MM.1S (cell line): ENCODE measurements at regions not wholly inside any gene's neighbourhood (a gene's known extent, or its start where the extent isn't known, plus 50 kb on each side); places are given as distances from the start of the nearest gene placed in this dataset.

ENCODE experiments used
- DNase-seq: peaks from one replicate; pipeline ENCODE4 v3.0.0-alpha.2; 2015
- H2AFZ ChIP-seq: fragments of 300-600 bp; sonication (generic); 2 replicates; pipeline ENCODE4 v1.6.0; 2016; ENCODE audit warnings: antibody characterized with exemption, low read length
- H3F3A ChIP-seq: fragments of 300-600 bp; sonication (generic); 2 replicates; pipeline ENCODE4 v1.6.1; 2016; ENCODE audit warnings: mild to moderate bottlenecking, antibody characterized with exemption, low read length, moderate library complexity, mixed read lengths; ENCODE audit not compliant: insufficient read depth
- H3K27ac ChIP-seq: fragments of 300-600 bp; sonication (generic); 2 replicates; pipeline ENCODE4 v1.5.1; 2016; ENCODE audit warnings: mild to moderate bottlenecking, low read length
- H3K27me3 ChIP-seq: fragments of 300-600 bp; sonication (generic); replicated peaks from 2 replicates; pipeline ENCODE4 v1.6.0; 2016; ENCODE audit warnings: low read length; ENCODE audit not compliant: insufficient read depth
- H3K36me3 ChIP-seq: fragments of 300-600 bp; sonication (generic); replicated peaks from 2 replicates; pipeline ENCODE4 v1.6.1; 2016; ENCODE audit warnings: mild to moderate bottlenecking, low read length, mixed read lengths; ENCODE audit not compliant: insufficient read depth
- H3K4me1 ChIP-seq: fragments of 300-600 bp; sonication (generic); 2 replicates; pipeline ENCODE4 v1.6.1; 2016; ENCODE audit warnings: low read length, mixed read lengths
- H3K4me2 ChIP-seq: fragments of 300-600 bp; sonication (generic); 2 replicates; pipeline ENCODE4 v1.6.0; 2016; ENCODE audit warnings: low read depth, low read length
- H3K4me3 ChIP-seq: fragments of 300-600 bp; sonication (generic); 2 replicates; pipeline ENCODE4 v1.5.1; 2016; ENCODE audit warnings: low read length, mixed read lengths
- H3K79me2 ChIP-seq: fragments of 300-600 bp; sonication (generic); 2 replicates; pipeline ENCODE4 v1.6.1; 2016; ENCODE audit warnings: mixed run types, low read length, mixed read lengths
- H3K9ac ChIP-seq: fragments of 300-600 bp; sonication (generic); 2 replicates; pipeline ENCODE4 v1.6.1; 2016; ENCODE audit warnings: low read length, mixed read lengths
- H3K9me2 ChIP-seq: fragments of 300-600 bp; sonication (generic); replicated peaks from 2 replicates; pipeline ENCODE4 v1.6.1; 2016; ENCODE audit warnings: mild to moderate bottlenecking, low read length, mixed read lengths; ENCODE audit not compliant: insufficient read depth
- H3K9me3 ChIP-seq: fragments of 300-600 bp; sonication (generic); replicated peaks from 2 replicates; pipeline ENCODE4 v1.6.1; 2016; ENCODE audit warnings: mild to moderate bottlenecking, low read length, mixed read lengths; ENCODE audit not compliant: insufficient read depth
- H4K20me1 ChIP-seq: fragments of 300-600 bp; sonication (generic); 2 replicates; pipeline ENCODE4 v1.6.1; 2016; ENCODE audit warnings: mild to moderate bottlenecking, low read length, moderate library complexity, mixed read lengths; ENCODE audit not compliant: insufficient read depth
- CTCF ChIP-seq: fragments of 300-600 bp; sonication (generic); IDR thresholded peaks from 2 replicates; pipeline ENCODE4 v1.5.1; 2016; ENCODE audit warnings: antibody characterized with exemption, low read length, mixed read lengths
- EZH2 ChIP-seq: fragments of 300-600 bp; sonication (generic); optimal IDR thresholded peaks from 2 replicates; pipeline ENCODE3; 2017; ENCODE audit warnings: low read depth, mild to moderate bottlenecking, antibody characterized with exemption, low read length, mixed read lengths
- EZH2phosphoT487 ChIP-seq: fragments of 300-600 bp; sonication (generic); IDR thresholded peaks from 2 replicates; pipeline ENCODE4 v1.6.1; 2018; ENCODE audit warnings: antibody characterized with exemption, low read length

- H3K27me3 ChIP-seq, result no peaks in the 10 kb centered on the region
- no peak for DNase-seq
- no peaks in the 10 kb centered on the region for H3K79me2 ChIP-seq
- no peaks in the 10 kb centered on the region for H3K4me1 ChIP-seq
- no peak overlapping the region for H3K9ac ChIP-seq
- H2AFZ ChIP-seq, result no peak overlapping the region
- H4K20me1 ChIP-seq, result no peaks in the 10 kb centered on the region
- TF ChIP-seq CTCF, result no peak
- no peak for TF ChIP-seq EZH2
- no peak for TF ChIP-seq EZH2phosphoT487
- no peaks in the 10 kb centered on the region for H3K9me3 ChIP-seq
- no peaks in the 10 kb centered on the region for H3F3A ChIP-seq
- no peak overlapping the region for H3K4me2 ChIP-seq
- H3K27ac ChIP-seq, result no peak overlapping the region
- H3K4me3 ChIP-seq, result no peak overlapping the region
- H3K9me2 ChIP-seq, result no peaks in the 10 kb centered on the region
- H3K36me3 ChIP-seq, result no peaks in the 10 kb centered on the region
Measured at GRCh38 chr13:103350147-103350546, 283.9 kb upstream of the SLC10A2 start.

DNA sequence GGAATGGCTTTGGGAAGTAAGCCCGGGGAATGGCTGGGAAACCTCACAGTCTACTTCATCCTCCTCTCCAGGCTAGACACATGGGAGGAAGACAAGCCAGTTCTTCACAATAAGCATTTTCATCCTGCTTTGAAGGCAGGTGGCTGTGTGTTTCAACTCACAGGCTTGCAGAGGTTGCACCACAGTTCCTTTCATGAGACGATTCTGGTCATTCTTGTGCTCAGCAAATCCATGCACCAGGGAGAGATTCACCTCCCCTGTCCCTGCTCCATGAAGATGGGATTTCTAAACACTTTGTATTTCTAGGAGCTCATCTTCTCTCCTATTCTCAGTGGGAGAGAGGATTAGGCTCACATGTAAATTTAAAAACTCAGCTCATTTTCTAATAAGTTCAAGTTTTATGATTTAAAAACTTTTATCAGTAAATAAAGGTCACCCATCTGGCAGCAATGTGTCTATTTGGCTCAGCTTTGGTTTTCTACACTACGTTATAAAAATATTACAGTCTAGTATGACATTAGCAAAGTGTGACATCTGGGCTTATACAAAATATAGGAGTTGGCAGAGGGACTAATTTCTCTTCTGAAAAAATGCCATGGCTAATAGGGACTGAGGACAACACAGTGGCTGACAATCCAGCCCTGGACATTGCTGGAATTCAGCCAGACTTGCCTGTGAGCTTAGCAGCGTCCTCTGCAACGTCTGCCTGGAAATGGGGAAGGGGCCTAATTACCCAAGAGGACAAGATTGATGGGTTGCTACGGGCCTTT, 283.2 kb upstream of the SLC10A2 start:
- H3F3A ChIP-seq, result no peaks in the 10 kb centered on the region
- H3K79me2 ChIP-seq, result no peaks in the 10 kb centered on the region
- no peak overlapping the region for H3K4me3 ChIP-seq
- no peak overlapping the region for H2AFZ ChIP-seq
- DNase-seq, result no peak
- H3K9ac ChIP-seq, result no peak overlapping the region
- H3K9me3 ChIP-seq, result no peaks in the 10 kb centered on the region
- H3K9me2 ChIP-seq, result no peaks in the 10 kb centered on the region
- H4K20me1 ChIP-seq, result no peaks in the 10 kb centered on the region
- H3K36me3 ChIP-seq, result no peaks in the 10 kb centered on the region
- no peak overlapping the region for H3K27ac ChIP-seq
- H3K4me1 ChIP-seq, result no peaks in the 10 kb centered on the region
- no peak overlapping the region for H3K4me2 ChIP-seq
- no peaks in the 10 kb centered on the region for H3K27me3 ChIP-seq
- TF ChIP-seq CTCF (no peak), EZH2phosphoT487 (no peak), EZH2 (no peak)

DNA sequence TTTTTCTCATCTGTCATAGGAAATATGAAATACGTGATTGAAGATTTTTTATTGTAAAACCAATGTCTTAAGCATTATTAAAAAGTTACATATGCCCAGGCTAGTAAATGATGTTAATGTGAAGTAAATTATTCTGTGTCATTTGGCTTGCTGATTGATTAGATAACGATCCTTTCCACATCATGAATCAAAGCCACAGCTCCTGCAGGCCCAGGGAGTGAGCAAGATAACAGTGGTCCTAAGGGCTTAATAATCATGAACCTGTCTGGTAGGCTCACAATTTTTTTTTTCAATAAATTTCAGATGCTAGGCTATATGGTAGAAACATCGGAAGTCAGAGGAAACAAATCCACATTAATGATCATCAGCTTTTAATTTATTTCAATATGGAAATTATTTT, 269.0 kb upstream of the SLC10A2 start:
- Histone ChIP-seq H3K79me2 (no peaks in the 10 kb centered on the region), H3K4me3 (no peak overlapping the region), H3K4me2 (no peak overlapping the region), H3K27ac (no peak overlapping the region), H3F3A (no peaks in the 10 kb centered on the region), H3K9me3 (no peaks in the 10 kb centered on the region), H3K4me1 (no peaks in the 10 kb centered on the region), H2AFZ (no peak overlapping the region), H3K9me2 (no peaks in the 10 kb centered on the region), H3K9ac (no peak overlapping the region), H4K20me1 (no peaks in the 10 kb centered on the region), H3K27me3 (no peaks in the 10 kb centered on the region), H3K36me3 (no peaks in the 10 kb centered on the region)
- no peak for DNase-seq
- TF ChIP-seq CTCF, result no peak
- TF ChIP-seq EZH2, result no peak
- TF ChIP-seq EZH2phosphoT487, result no peak
